T47D (cell line): ENCODE measurements at regions not wholly inside any gene's neighbourhood (a gene's known extent, or its start where the extent isn't known, plus 50 kb on each side); places are given as distances from the start of the nearest gene placed in this dataset.
"Not testable (repeated sequence)": the region's sequence is repeated elsewhere in the genome, so short reads cannot be mapped to it uniquely, and the experiment has no call there.

Experiments used
- DNase-seq, 2 experiments: peaks; one replicate each; pipeline versions ENCODE4 v3.0.0 to v3.0.0-alpha.2; 2011 to 2012; ENCODE audit warnings: low read depth in 1 of 2, low spot score in 1 of 2
- JUND ChIP-seq: IDR thresholded peaks from 2 replicates; pipeline ENCODE4 v1.6.1; 2012; ENCODE audit warnings: low read depth
- in situ Hi-C: cut with HindIII; loops from 2 replicates; pipeline ENCODE4 v1.10.0; 2016; ENCODE audit warnings: low sequenced_read_pairs, low pct_unique_long_range_greater_than_20kb

DNA sequence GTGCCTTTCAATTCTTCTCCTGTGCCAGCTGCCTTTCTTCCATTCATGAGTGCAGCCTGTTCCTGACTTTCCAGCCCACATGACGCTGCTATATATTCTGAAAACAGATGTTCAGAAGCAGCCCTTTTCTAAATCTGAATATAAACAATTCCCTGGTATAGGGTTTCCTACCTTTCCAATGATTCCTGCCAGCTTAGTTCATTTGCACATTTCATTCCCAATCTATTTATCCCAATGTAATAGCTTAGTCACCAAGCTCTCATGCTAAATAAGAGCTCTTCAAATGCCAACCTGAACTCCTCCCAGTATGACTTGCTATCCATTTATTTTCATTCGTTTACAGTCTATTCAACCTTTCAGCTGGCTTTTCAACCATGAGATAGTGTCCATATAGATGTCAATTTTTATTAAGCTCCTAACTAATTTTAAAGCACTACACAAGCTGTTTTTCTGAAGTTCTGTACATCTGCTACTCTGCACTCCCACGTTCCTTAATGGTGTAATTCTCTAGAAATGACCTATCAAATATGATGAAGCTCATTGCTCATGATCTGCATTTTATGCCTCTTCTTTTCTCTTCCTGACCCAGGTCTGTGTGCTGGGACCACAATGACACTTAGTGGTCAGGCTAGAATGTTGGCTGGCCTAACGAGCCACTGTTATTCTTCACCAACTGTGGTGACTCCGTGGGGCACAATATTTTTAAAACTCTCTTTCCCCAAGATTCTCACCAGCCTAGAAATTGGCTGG lies 605.0 kb upstream of the TBL1XR1 start:
- no peak for TF ChIP-seq JUND
- in situ Hi-C loops: no loop called here
- DNase-seq: peak in 1 of 2 experiments; percentile 37

DNA sequence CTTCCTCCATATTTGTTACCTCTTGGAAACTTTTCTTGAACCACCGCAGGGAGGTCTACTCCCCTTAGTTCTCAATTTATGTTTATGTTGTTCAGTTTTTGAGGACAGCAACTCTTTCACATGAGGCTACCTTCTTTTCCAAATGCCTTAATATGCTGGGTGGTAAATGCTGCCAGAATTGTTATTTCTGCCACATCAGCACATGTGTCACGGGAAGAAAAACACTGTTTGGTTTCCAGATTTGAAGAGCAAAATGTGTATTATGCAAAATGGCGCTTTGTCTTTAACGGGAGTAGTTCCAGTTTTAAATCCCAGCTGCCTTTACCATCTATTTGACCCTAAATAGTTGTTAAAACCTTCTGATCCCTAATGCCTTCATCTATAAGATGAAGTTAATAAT lies 606.2 kb upstream of the TBL1XR1 start:
- DNase-seq: no peak
- in situ Hi-C loops: no loop called here
- TF ChIP-seq JUND: no peak

DNA sequence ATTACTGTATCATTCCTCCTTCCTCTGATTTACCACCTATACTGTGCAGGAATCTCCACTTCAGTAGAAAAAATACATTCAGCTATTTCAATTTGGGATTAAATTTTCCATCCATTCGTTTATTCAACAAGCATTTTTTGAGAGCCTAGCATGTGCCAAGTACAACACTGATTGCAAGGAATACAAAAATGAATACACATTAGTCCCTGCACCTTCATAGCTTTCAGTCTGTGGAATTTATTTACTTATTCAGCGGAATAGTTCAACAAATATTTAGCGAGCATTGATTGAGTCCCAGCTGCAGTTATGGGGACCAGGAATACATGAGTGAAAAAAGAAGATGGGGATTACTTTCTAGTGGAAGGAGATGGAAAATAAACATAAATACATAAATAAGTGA lies 606.8 kb upstream of the TBL1XR1 start:
- no peak; the same call in 1 of the 2 replicates for TF ChIP-seq JUND
- in situ Hi-C loops: no loop called here

DNA sequence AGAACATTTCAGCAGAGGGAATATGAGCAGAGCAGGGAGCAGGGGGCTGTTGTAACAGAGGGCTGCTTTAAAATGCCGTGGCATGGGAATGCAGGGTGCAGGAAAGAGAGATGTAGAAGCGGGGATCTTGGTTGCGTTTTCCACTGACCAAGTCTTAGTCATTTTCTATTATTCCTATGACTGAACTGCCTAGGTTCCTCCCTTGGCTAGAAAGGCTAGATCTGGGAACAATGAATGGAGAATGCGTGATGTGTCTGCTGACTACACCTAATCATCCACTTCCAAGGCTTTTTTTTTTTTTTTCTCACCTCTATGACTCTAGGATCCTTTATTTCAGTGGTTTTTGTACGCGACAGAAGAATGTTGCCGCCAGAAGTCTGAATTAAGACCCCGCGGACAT lies 607.4 kb upstream of the TBL1XR1 start:
- in situ Hi-C loops: no loop called here
- DNase-seq: no peak
- TF ChIP-seq JUND: no peak

More for the DNA sequence above, 606.8 kb upstream of the TBL1XR1 start:
- peak in 1 of 2 experiments; percentile 36 for DNase-seq

DNA sequence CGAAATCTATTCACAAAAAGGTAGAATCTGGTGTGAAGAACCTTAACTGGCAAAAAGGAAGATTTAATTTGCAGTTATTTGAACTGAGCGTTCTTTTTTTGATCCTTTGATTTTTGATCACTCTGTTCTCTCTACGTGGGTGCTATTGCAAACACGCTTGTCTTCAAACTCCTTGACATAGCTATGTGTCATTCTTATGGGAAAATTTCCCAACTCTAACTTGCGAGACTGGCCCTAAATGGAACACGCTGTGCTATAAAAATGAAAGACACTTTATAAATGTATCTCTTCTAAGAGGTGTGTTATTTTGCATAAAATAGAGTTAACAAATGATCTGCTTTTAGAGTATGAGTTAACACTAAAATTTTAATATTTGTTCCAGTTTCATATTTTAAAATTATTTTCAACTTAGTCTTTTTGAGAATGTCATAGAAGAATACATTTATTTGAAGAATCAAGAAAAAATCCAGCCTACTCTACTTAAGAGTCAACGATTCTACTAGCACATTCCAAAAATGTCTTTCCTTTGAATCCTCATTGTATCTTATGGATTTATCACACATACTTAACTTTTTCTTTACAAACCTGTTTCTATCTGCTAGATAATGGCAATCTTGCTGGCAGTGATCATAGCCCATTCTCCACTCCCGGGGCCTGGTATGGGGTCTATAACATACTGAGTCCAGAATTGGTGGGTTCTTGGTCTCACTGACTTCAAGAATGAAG lies 610.0 kb upstream of the TBL1XR1 start:
- no peak for DNase-seq
- in situ Hi-C loops: no loop called here
- TF ChIP-seq JUND: no peak

DNA sequence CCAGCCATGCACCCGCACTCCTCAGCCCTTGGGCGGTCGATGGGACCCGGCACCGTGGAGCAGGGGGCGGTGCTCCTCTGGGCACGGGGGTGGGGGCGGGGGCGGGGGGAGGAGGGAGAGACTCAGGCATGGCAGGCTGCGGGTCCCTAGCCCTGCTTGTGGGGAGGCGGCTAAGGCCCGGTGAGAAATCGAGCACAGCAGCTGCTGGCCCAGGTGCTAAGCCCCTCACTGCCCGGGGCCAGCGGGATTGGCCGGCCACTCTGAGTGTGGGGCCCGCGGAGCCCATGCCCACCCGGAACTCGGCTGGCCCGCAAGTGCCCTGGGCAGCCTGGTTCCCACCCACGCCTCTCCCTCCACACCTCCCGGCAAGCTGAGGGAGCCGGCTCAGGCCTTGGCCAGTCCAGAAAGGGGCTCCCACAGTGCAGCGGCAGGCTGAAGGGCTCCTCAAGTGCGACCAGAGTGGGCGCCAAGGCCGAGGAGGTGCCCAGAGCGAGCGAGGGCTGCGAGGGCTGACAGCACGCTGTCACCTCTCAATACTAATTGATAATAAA lies 611.7 kb upstream of the TBL1XR1 start:
- in situ Hi-C loops: not testable (repeated sequence)

DNA sequence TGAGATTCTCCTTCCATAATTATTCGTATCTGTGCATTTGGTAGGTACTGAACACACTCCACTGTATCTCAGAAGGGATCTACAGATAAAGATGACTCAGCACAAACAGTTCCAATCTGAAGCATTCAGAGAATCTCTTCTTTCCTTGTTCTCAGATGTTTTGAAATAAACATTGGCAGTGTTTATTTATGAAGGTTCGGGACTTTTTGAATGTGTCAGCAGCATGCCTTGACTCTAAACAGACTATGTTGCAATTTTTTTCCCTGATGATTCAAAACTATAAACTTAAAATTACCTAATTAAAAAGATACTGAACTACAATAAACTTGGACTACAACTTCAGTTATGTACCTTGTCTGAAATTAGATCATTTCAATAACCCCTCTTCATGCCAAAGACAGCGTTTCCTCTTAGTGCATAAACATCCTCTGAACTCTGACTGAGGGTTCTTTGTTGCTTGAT lies 612.9 kb upstream of the TBL1XR1 start:
- peak; percentile 55 to 80 for DNase-seq
- in situ Hi-C loops: no loop called here
- TF ChIP-seq JUND: peak; percentile 99

More for the DNA sequence above, 611.7 kb upstream of the TBL1XR1 start:
- not testable (repeated sequence) for DNase-seq

DNA sequence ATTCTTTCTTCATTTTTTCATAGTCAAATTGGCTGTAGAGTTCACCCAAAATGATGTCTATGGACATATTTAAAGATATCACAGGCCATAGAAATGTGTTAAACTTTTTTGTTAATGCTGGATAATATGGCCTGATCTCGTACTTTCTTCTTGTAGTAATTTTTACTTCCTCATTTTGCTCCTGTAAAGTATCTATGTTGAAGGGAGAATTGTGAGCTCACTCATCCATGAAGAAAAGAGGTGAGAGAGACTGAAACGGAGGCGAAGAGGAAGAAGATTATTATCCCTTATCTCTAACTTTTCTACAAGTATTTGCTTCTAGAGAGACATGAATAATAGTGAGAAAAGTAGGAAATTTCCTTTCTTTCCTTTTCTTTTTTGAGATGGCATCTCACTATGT lies 613.8 kb upstream of the TBL1XR1 start:
- no peak for DNase-seq
- no peak for TF ChIP-seq JUND
- in situ Hi-C loops: no loop called here

DNA sequence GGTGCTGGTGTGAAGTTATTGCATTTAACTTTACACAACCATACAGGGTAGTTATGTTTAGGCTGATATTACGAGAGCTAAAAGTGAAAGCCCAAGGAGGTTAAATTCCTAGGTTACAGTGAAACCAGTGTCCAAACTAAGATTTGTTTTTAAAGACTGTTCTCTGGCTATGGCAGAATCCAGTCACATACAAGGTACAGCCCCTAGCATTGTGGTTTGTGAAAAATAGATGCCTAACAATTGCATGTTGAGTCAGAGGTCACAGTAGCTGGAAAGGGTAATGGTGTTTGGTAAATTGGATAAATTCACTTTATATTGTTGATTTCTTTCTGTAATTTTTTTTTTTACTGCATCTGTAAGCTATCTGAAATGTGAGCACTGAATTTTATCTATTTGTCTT lies 614.6 kb upstream of the TBL1XR1 start:
- no peak for TF ChIP-seq JUND
- in situ Hi-C loops: no loop called here
- DNase-seq: no peak

DNA sequence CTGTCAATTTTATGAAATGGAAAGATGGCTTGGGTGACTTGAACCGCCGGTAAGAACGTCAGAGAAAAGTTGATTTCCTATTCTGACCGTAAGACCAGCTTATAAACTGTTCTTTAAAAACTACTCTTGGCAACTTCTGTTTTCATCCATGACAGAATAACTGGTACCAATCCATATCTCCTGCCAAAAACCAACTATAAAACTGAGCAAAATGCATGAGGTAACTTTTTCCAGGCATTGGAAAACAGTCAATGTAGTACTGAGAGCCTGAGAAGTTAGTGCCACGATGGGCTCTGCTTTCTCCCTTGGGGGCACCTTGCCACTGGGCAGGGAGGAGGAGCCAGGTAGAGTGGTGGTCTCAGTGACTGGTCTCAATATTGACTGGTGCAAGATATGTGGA lies 615.2 kb upstream of the TBL1XR1 start:
- DNase-seq: no peak
- in situ Hi-C loops: no loop called here
- TF ChIP-seq JUND: no peak

DNA sequence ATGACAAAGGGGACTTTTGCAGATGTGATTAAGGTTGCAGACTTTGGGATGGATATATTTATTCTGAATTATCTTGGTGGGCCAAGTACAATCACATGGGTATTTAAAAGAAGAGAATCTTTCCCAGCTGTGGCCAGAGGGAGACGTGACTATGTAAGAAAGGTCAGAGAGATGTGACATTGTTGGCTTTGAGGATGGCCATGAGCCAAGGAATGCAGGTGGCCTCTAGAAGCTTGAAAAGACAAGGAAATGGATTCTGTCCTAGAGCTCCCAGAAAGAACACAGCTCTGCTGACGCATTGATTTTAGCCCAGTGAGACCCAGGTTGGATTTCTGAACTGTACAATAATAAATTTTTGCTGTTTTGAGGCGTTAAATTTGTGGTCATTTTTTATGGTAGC lies 616.0 kb upstream of the TBL1XR1 start:
- DNase-seq: peak in 1 of 2 experiments; percentile 80
- no peak for TF ChIP-seq JUND
- in situ Hi-C loops: no loop called here

DNA sequence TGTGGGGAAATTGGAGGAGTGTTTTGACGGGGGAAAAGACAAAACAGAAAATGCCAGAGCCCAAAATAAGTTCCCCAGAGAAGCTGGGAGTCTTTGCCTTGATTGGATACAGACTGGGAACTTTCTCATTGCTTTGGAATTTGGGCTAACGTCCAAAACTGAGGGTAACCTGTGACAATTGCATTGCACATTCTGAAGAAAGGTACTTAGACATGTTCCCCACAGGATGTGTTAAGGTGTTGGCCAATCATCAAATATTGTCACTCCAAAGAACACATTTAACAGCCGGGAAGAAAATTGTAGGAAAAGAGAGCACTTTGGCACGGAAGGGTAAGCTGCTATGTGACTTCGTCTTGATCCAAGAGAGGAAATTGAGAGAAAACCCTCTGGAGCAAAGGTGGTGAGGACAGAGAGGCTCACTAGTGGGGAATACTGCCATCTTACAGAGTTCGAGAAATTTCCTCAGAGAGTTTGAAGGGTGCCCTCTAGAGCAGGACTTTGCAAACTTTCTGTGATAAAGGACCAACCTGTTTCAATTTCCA lies 619.5 kb upstream of the TBL1XR1 start:
- DNase-seq: peak; percentile 71 to 98
- peak; percentile 64; the same call in 1 of the 2 replicates for TF ChIP-seq JUND
- in situ Hi-C loops: no loop called here

DNA sequence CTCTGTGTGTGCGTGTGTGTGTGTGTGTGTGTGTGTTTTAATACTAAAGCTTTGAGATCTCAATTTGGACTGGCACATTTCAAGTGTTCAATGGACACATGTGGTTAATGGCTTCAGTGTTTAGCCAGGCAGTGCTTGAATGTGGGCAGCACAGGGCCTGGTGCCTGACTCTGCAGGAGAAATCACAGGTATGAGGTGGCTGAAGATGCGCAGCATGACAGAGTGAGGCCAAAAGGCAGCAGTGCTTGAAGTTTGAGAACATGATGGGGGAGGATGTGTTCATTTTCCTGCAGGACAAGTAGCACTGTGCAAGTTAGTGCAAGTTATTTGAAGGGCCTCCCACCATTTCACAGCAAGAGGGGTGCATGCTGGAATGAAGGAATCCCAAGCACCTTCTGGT lies 620.5 kb upstream of the TBL1XR1 start:
- in situ Hi-C loops: no loop called here
- DNase-seq: no peak
- no peak for TF ChIP-seq JUND
